ENCODE measurements at regions not wholly inside any gene's neighbourhood (a gene's known extent, or its start where the extent isn't known, plus 50 kb on each side); places are given as distances from the start of the nearest gene placed in this dataset.

GRCh38 chr1:14460173-14460572 lies 138.3 kb upstream of the KAZN start:
- CTCF ChIA-PET, result no interaction called here
- DNase-seq, result no peak

DNA sequence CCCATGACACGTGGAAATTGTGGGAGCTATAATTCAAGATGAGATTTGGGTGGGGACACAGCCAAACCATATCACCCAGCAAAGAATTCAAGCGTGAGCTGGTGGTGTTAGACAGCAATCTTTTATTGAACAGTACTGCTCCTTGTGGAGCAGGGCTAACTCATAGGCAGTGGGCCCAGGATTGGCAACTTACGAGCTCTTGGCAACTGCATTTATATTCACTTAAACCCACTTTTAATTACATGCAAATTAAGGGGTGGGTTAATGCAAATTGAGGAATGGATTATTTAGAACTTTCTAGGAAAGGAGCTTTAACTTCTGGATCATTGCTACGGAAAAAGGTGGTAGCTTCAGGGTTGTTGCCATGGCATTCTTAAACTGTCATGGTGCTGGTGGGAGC lies 135.6 kb upstream of the KAZN start:
- H3K36me3 Mint-ChIP-seq, result no peaks in the 10 kb centered on the region
- H3K4me3 Mint-ChIP-seq, result no peak overlapping the region
- no peaks in the 10 kb centered on the region for H3K4me1 Mint-ChIP-seq
- ATAC-seq (no peak), DNase-seq (no peak)
- no peak overlapping the region for H3K27ac Mint-ChIP-seq
- no peaks in the 10 kb centered on the region for H3K27me3 Mint-ChIP-seq
- no peaks in the 10 kb centered on the region for H3K9me3 Mint-ChIP-seq (ENCODE audit: low read depth)
- CTCF ChIA-PET, result no interaction called here

More at GRCh38 chr1:14460173-14460572, 138.3 kb upstream of the KAZN start:
- Mint-ChIP-seq H3K4me1 (no peaks in the 10 kb centered on the region), H3K4me3 (no peak overlapping the region), H3K27ac (no peak overlapping the region), H3K27me3 (no peaks in the 10 kb centered on the region), H3K36me3 (no peaks in the 10 kb centered on the region), H3K9me3 (ENCODE audit: low read depth) (no peaks in the 10 kb centered on the region)
- no peak for ATAC-seq

DNA sequence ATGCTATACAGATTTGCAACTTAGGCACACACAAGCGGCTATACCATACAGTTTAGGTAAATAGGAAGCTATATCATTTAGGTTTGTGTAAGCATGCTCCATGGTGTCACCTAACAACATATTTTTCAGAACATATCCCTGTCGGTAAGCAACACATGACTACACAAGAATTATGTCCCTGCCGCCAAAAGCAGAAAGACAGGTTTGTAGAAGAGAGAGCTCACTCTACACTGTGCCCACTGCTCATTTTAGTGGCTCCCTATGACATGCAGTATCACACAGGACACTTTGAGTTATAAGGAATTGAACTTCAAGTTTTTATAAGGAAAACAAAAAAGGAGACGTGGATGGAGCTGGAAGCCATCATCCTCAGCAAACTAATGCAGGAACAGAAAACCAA lies 132.5 kb upstream of the KAZN start:
- DNase-seq (no peak), ATAC-seq (no peak)
- Mint-ChIP-seq H3K27ac (no peak overlapping the region), H3K4me1 (no peaks in the 10 kb centered on the region), H3K27me3 (no peaks in the 10 kb centered on the region), H3K9me3 (ENCODE audit: low read depth) (no peaks in the 10 kb centered on the region), H3K4me3 (no peak overlapping the region), H3K36me3 (no peaks in the 10 kb centered on the region)
- CTCF ChIA-PET, result no interaction called here

DNA sequence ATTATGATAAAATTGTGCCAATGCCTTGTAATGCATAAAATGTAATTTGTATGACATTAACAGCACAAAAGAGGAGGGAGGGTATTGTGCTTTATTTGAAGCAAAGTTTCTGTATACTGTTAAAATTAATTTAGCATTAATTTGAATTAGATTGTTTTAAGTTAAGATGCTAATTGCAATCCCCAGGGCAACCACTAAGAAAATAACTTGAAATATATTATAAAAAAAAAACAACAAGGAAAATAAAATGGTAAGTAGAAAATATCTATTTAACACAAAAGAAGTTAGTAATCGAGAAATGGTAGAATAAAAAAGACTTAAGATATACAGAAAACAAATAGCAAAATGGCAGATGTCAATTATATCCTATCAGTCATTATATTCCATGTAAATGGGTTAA lies 131.4 kb upstream of the KAZN start:
- no peaks in the 10 kb centered on the region for H3K9me3 Mint-ChIP-seq (ENCODE audit: low read depth)
- no peak overlapping the region for H3K27ac Mint-ChIP-seq
- no peaks in the 10 kb centered on the region for H3K36me3 Mint-ChIP-seq
- CTCF ChIA-PET, result no interaction called here
- no peak for DNase-seq
- ATAC-seq, result no peak
- H3K27me3 Mint-ChIP-seq, result no peaks in the 10 kb centered on the region
- no peak overlapping the region for H3K4me3 Mint-ChIP-seq
- no peaks in the 10 kb centered on the region for H3K4me1 Mint-ChIP-seq

DNA sequence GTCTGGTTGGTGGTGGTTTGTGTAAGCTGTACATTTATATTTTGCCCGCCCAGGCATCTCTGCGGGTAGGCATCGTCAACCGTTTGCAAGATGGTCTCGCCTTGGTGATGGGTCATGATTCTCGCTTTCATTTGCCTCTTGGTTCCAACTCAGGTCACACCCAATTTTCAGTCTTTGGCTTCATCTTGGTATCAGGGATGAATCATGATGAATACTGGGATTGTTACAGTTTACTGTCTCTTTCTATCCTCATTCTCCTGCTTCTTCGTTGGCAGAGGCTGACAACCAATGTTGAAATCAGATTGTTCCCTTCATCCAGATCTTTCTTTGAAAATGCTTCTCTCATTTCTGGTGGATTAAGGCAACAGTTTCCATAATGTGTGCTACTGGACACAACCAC lies 129.7 kb upstream of the KAZN start:
- Mint-ChIP-seq H3K4me3 (no peak overlapping the region), H3K27ac (no peak overlapping the region), H3K36me3 (no peaks in the 10 kb centered on the region), H3K9me3 (ENCODE audit: low read depth) (no peaks in the 10 kb centered on the region), H3K27me3 (no peaks in the 10 kb centered on the region), H3K4me1 (no peaks in the 10 kb centered on the region)
- ATAC-seq, result no peak
- DNase-seq, result no peak
- CTCF ChIA-PET, result no interaction called here

DNA sequence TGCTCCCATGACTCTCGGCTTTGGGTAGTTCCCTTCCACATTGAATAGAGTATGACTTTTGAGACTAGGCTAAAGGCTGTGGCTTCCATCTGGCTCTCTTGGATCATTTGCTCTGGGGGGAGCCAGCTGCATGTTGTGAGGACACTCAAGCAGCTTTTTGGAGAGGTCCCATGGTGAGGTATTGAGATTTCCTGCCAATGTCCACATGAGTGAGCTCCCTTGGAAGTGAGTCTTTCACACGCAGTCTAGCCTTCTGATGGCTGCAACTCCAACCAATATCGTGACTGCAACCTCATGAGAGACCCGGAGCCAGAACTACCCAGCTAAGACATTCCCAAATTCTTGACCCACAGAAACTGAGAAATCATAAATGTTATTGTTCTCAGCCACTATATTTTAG lies 127.7 kb upstream of the KAZN start:
- H3K27me3 Mint-ChIP-seq, result no peaks in the 10 kb centered on the region
- no peaks in the 10 kb centered on the region for H3K4me1 Mint-ChIP-seq
- H3K9me3 Mint-ChIP-seq (ENCODE audit: low read depth), result peaks cover 3% of the 10 kb centered on the region
- CTCF ChIA-PET, result no interaction called here
- no peak for ATAC-seq
- H3K36me3 Mint-ChIP-seq, result no peaks in the 10 kb centered on the region
- DNase-seq, result no peak
- H3K4me3 Mint-ChIP-seq, result no peak overlapping the region
- H3K27ac Mint-ChIP-seq, result no peak overlapping the region

DNA sequence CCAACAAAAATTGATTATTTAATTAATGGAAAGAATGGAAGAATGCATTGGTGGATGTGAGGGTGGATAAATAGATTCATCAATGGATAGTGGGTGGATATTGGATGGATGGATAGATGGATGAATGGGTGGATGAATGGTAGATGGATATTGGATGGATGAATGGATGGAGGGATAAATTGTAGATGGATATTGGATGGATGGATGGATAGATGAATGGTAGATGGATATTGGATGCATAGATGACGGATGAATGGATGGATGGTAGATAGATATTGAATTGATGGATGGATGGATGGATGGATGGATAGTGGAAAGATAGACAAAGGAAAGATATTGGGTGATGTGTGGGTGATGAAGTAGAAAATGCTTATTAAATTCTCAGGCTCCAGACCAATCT lies 123.6 kb upstream of the KAZN start:
- H3K27ac Mint-ChIP-seq, result no peak overlapping the region
- H3K36me3 Mint-ChIP-seq, result no peaks in the 10 kb centered on the region
- ATAC-seq (no peak), DNase-seq (no peak)
- CTCF ChIA-PET, result no interaction called here
- no peaks in the 10 kb centered on the region for H3K27me3 Mint-ChIP-seq
- H3K9me3 Mint-ChIP-seq (ENCODE audit: low read depth), result peaks cover 5% of the 10 kb centered on the region
- H3K4me3 Mint-ChIP-seq, result no peak overlapping the region
- no peaks in the 10 kb centered on the region for H3K4me1 Mint-ChIP-seq

DNA sequence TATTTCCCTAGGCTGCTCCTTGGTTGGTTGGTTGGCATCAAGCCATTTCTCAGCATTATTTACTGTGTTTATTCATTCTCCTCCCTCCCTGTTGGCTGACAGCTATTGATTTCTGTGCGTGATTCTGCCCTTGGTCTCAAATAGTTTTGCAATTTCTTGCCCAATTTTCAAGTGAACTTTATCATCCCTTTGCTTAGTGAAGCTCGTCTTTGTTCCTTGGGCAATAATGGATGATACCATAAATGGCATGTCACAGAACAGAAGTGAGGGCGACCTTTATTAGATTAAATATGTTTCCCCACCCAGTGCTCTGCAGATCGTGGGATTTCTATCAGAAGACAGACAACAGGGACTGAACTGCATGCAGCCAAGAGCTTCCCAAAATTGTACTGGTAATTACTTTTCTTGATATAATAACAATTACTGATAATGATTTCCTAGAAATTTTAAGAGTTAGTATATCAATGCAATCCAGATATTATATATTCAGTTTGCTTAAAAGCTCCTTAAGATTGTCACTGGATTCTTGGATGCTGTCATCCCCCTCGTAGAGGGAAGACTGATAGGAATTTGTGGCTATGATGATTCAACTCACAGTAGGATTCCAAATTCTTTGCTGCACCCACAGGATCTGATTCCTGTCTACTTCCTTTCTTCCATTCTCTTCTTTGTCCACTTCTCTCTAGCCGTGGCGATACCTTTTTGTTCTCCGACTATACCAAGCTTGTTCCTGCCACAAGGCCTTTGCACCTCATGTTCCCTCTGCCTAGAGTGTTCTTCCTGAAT lies 122.1 kb upstream of the KAZN start:
- Mint-ChIP-seq H3K4me3 (no peak overlapping the region), H3K9me3 (ENCODE audit: low read depth) (peaks cover 5% of the 10 kb centered on the region), H3K4me1 (no peaks in the 10 kb centered on the region), H3K27ac (no peak overlapping the region), H3K27me3 (no peaks in the 10 kb centered on the region), H3K36me3 (no peaks in the 10 kb centered on the region)
- no peak for DNase-seq
- CTCF ChIA-PET, result no interaction called here
- ATAC-seq, result no peak

GRCh38 chr1:14478120-14478519 lies 120.4 kb upstream of the KAZN start:
- no peaks in the 10 kb centered on the region for H3K27me3 Mint-ChIP-seq
- no peak overlapping the region for H3K27ac Mint-ChIP-seq
- CTCF ChIA-PET, result no interaction called here
- H3K4me3 Mint-ChIP-seq, result no peak overlapping the region
- ATAC-seq, result no peak
- no peaks in the 10 kb centered on the region for H3K36me3 Mint-ChIP-seq
- no peak for DNase-seq
- H3K9me3 Mint-ChIP-seq (ENCODE audit: low read depth), result peaks cover 5% of the 10 kb centered on the region
- H3K4me1 Mint-ChIP-seq, result no peaks in the 10 kb centered on the region

- Mint-ChIP-seq H3K27ac (no peak overlapping the region), H3K9me3 (ENCODE audit: low read depth) (peaks cover 3% of the 10 kb centered on the region), H3K4me3 (no peak overlapping the region), H3K4me1 (no peaks in the 10 kb centered on the region), H3K27me3 (no peaks in the 10 kb centered on the region), H3K36me3 (no peaks in the 10 kb centered on the region)
- DNase-seq (no peak), ATAC-seq (no peak)
- CTCF ChIA-PET, result no interaction called here
Observed at GRCh38 chr1:14479865-14480264, 118.6 kb upstream of the KAZN start.

- CTCF ChIA-PET, result no interaction called here
- H3K36me3 Mint-ChIP-seq, result no peaks in the 10 kb centered on the region
- ATAC-seq, result no peak
Observed at GRCh38 chr1:14482784-14483450, 115.6 kb upstream of the KAZN start.

GRCh38 chr1:14485285-14485684 lies 113.2 kb upstream of the KAZN start:
- DNase-seq (no peak), ATAC-seq (no peak)
- H3K27me3 Mint-ChIP-seq, result no peaks in the 10 kb centered on the region
- H3K4me3 Mint-ChIP-seq, result no peak overlapping the region
- no peaks in the 10 kb centered on the region for H3K9me3 Mint-ChIP-seq (ENCODE audit: low read depth)
- H3K27ac Mint-ChIP-seq, result no peak overlapping the region
- no peaks in the 10 kb centered on the region for H3K36me3 Mint-ChIP-seq
- H3K4me1 Mint-ChIP-seq, result no peaks in the 10 kb centered on the region
- CTCF ChIA-PET, result no interaction called here

More at GRCh38 chr1:14482784-14483450, 115.6 kb upstream of the KAZN start:
- no peaks in the 10 kb centered on the region for H3K27me3 Mint-ChIP-seq
- H3K4me1 Mint-ChIP-seq, result no peaks in the 10 kb centered on the region
- H3K27ac Mint-ChIP-seq, result no peak overlapping the region
- H3K9me3 Mint-ChIP-seq (ENCODE audit: low read depth), result no peaks in the 10 kb centered on the region
- no peak for DNase-seq
- H3K4me3 Mint-ChIP-seq, result no peak overlapping the region

- Mint-ChIP-seq H3K27ac (no peak overlapping the region), H3K27me3 (no peaks in the 10 kb centered on the region), H3K36me3 (no peaks in the 10 kb centered on the region), H3K4me3 (no peak overlapping the region), H3K9me3 (ENCODE audit: low read depth) (no peaks in the 10 kb centered on the region), H3K4me1 (no peaks in the 10 kb centered on the region)
- DNase-seq (no peak), ATAC-seq (no peak)
- CTCF ChIA-PET, result no interaction called here
Observed at GRCh38 chr1:14486401-14487201, 111.9 kb upstream of the KAZN start.

GRCh38 chr1:14487671-14488070 lies 110.8 kb upstream of the KAZN start:
- Mint-ChIP-seq H3K4me3 (no peak overlapping the region), H3K27ac (no peak overlapping the region), H3K9me3 (ENCODE audit: low read depth) (peaks cover 2% of the 10 kb centered on the region), H3K36me3 (no peaks in the 10 kb centered on the region), H3K4me1 (no peaks in the 10 kb centered on the region), H3K27me3 (no peaks in the 10 kb centered on the region)
- DNase-seq, result no peak
- ATAC-seq, result no peak
- CTCF ChIA-PET, result no interaction called here

All from activated CD8-positive, alpha-beta memory T cell treated with anti-CD3 and anti-CD28 coated beads, Interleukin-2, amount 10 ng/mL, durations not matched to agents 7 days and 5 days (primary cell).